ENCODE measurements at regions not wholly inside any gene's neighbourhood (a gene's known extent, or its start where the extent isn't known, plus 50 kb on each side); places are given as distances from the start of the nearest gene placed in this dataset.

DNA sequence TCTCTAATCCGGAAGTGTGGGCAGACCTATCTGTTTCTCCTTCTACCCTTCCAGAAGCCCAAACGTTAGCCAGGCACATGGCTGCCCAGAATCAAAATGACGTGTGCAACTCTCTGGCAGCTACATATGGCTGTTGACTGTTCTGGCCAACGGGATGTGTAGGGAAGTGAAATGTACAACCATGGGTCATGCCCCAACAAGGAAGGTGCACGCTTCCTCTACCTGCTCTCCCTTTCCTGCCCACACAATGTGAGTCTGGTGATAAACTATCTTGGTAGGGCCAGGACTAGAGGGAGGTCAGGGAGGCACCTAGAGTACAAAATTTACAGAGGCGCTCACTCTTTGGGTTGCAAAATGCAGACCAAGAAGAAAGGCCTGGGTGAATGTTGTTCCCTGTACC is 495.9 kb upstream of the PROK2 start:
- H3K4me3 ChIP-seq (ENCODE audit: low read length) = no peak overlapping the region
- H3K9me3 ChIP-seq (ENCODE audit: control insufficient read depth, low read length) = peaks cover 10% of the 10 kb centered on the region
- peaks cover 7% of the 10 kb centered on the region for H3K27me3 ChIP-seq (ENCODE audit: control insufficient read depth, insufficient read depth, low read length, poor library complexity, severe bottlenecking)
- H3K9ac ChIP-seq (ENCODE audit: extremely low read depth, low read length, poor library complexity, severe bottlenecking) = no peak overlapping the region
- no peaks in the 10 kb centered on the region for H3K36me3 Mint-ChIP-seq (ENCODE audit: low read depth)
- peaks cover 8% of the 10 kb centered on the region for H3K9me3 Mint-ChIP-seq
- no peak overlapping the region for H3K4me3 Mint-ChIP-seq
- 87 to 89% methylated on average over 4 to 6 of the region's 6 CpGs for WGBS, 2 experiments (ENCODE audit: insufficient coverage in 1 of 2, insufficient read length in 1 of 2)
- H3K36me3 ChIP-seq (ENCODE audit: control insufficient read depth, insufficient read depth, low read length) = no peaks in the 10 kb centered on the region
- TF ChIP-seq, protein P1, sequence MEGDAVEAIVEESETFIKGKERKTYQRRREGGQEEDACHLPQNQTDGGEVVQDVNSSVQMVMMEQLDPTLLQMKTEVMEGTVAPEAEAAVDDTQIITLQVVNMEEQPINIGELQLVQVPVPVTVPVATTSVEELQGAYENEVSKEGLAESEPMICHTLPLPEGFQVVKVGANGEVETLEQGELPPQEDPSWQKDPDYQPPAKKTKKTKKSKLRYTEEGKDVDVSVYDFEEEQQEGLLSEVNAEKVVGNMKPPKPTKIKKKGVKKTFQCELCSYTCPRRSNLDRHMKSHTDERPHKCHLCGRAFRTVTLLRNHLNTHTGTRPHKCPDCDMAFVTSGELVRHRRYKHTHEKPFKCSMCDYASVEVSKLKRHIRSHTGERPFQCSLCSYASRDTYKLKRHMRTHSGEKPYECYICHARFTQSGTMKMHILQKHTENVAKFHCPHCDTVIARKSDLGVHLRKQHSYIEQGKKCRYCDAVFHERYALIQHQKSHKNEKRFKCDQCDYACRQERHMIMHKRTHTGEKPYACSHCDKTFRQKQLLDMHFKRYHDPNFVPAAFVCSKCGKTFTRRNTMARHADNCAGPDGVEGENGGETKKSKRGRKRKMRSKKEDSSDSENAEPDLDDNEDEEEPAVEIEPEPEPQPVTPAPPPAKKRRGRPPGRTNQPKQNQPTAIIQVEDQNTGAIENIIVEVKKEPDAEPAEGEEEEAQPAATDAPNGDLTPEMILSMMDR (conservative IDR thresholded peaks at IDR 0.05) = no peak
- no peaks in the 10 kb centered on the region for H3K4me1 ChIP-seq (ENCODE audit: control insufficient read depth, insufficient read depth, low read length)
- no peak overlapping the region for H3K27ac ChIP-seq (ENCODE audit: low read depth, low read length)
- H3K27me3 Mint-ChIP-seq (ENCODE audit: insufficient read depth) = peaks cover 12% of the 10 kb centered on the region
- H3K27ac Mint-ChIP-seq = no peak overlapping the region
- no peak for DNase-seq
- no peaks in the 10 kb centered on the region for H3K4me1 Mint-ChIP-seq

DNA sequence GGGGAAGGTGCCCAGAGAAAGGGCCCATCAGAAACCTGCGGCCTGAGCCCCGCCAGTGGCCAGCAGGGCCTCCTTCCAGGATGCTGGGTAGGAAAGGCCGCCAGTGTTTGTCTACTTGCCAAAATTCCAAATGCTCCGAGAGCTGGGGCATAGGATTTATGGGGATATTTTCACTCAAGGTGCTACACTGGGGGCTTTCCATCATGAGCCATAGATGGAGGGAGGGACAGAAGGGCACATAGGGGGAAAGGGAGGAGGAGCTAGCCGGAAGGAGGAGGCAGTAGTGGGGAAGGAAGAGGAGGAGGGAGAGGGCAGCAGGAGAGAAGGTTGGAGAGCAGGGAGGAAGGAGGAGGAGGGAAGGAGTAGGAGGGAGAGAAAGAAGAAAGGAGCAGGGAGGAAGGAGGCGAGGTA is 494.7 kb upstream of the PROK2 start:
- Histone ChIP-seq H3K4me1 (ENCODE audit: control insufficient read depth, insufficient read depth, low read length) (no peaks in the 10 kb centered on the region), H3K9me3 (ENCODE audit: control insufficient read depth, low read length) (peaks cover 10% of the 10 kb centered on the region), H3K4me3 (ENCODE audit: low read length) (no peak overlapping the region), H3K9ac (ENCODE audit: extremely low read depth, low read length, poor library complexity, severe bottlenecking) (no peak overlapping the region), H3K27ac (ENCODE audit: low read depth, low read length) (no peak overlapping the region), H3K27me3 (ENCODE audit: control insufficient read depth, insufficient read depth, low read length, poor library complexity, severe bottlenecking) (peaks cover 7% of the 10 kb centered on the region), H3K36me3 (ENCODE audit: control insufficient read depth, insufficient read depth, low read length) (no peaks in the 10 kb centered on the region)
- peaks cover 12% of the 10 kb centered on the region for H3K27me3 Mint-ChIP-seq (ENCODE audit: insufficient read depth)
- peaks cover 8% of the 10 kb centered on the region for H3K9me3 Mint-ChIP-seq
- H3K4me3 Mint-ChIP-seq = no peak overlapping the region
- 77 to 91% methylated on average over 2 to 6 of the region's 6 CpGs for WGBS, 2 experiments (ENCODE audit: insufficient coverage in 1 of 2, insufficient read length in 1 of 2)
- DNase-seq = no peak
- no peaks in the 10 kb centered on the region for H3K4me1 Mint-ChIP-seq
- no peaks in the 10 kb centered on the region for H3K36me3 Mint-ChIP-seq (ENCODE audit: low read depth)
- TF ChIP-seq, protein P1 (conservative IDR thresholded peaks at IDR 0.05) = no peak
- no peak overlapping the region for H3K27ac Mint-ChIP-seq

DNA sequence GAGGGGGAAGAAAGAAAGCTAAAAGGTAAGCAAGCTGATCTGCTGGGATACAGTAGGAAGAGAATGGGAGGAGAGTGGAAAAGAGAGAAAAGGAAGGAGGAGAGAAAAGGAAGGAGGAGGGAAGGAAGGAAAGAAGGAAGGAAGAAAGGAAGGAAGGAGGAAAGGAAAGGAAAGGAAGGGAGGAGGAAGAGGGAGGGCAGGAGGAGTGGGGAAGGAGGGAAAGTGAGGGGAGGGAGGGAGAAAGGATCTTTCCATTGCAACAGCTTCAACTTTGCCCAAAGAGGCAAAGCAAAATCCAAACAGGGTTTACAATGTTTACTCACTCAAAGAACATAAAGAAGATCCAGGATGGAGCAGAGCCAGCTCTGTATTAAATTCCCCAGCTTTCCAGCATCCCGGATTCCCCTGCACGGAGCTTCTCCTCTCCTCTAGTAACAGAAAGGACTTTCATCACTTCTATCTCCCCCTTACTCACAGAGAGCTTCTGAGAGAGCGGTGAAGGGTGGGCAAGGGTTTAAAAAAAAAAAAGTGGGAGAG is 494.2 kb upstream of the PROK2 start:
- no peaks in the 10 kb centered on the region for H3K36me3 ChIP-seq (ENCODE audit: control insufficient read depth, insufficient read depth, low read length)
- 97 to 100% methylated on average over 2 to 3 of the region's 3 CpGs for WGBS, 2 experiments (ENCODE audit: insufficient coverage in 1 of 2, insufficient read length in 1 of 2)
- Mint-ChIP-seq H3K4me1 (peaks cover 3% of the 10 kb centered on the region), H3K9me3 (peaks cover 8% of the 10 kb centered on the region), H3K27ac (no peak overlapping the region), H3K27me3 (ENCODE audit: insufficient read depth) (peaks cover 15% of the 10 kb centered on the region), H3K4me3 (no peak overlapping the region), H3K36me3 (ENCODE audit: low read depth) (no peaks in the 10 kb centered on the region)
- H3K27me3 ChIP-seq (ENCODE audit: control insufficient read depth, insufficient read depth, low read length, poor library complexity, severe bottlenecking) = peaks cover 7% of the 10 kb centered on the region
- peaks cover 10% of the 10 kb centered on the region for H3K9me3 ChIP-seq (ENCODE audit: control insufficient read depth, low read length)
- TF ChIP-seq, protein P1 (conservative IDR thresholded peaks at IDR 0.05) = no peak
- H3K4me3 ChIP-seq (ENCODE audit: low read length) = no peak overlapping the region
- H3K4me1 ChIP-seq (ENCODE audit: control insufficient read depth, insufficient read depth, low read length) = peaks cover under 1% of the 10 kb centered on the region
- no peak overlapping the region for H3K27ac ChIP-seq (ENCODE audit: low read depth, low read length)
- DNase-seq = no peak
- no peak overlapping the region for H3K9ac ChIP-seq (ENCODE audit: extremely low read depth, low read length, poor library complexity, severe bottlenecking)
